ENCODE measurements at regions not wholly inside any gene's neighbourhood (a gene's known extent, or its start where the extent isn't known, plus 50 kb on each side); places are given as distances from the start of the nearest gene placed in this dataset.

GRCh38 chr10:6640433-6641040 is 60.5 kb upstream of the PRKCQ start:
- TF ChIP-seq CTCF (IDR thresholded peaks at IDR 0.05 in 2 of 3, conservative IDR thresholded peaks at IDR 0.05 in 1 of 3; ENCODE audit: borderline replicate concordance in 1 of 3, insufficient read depth in 1 of 3, low read depth in 2 of 3, low read length in 2 of 3) (no peak), CEBPB (IDR thresholded peaks at IDR 0.05; ENCODE audit: low read depth) (no peak), POLR2A (IDR thresholded peaks at IDR 0.05; ENCODE audit: borderline replicate concordance, extremely low read depth, insufficient read depth, insufficient read length) (no peak), POLR2AphosphoS5 (IDR thresholded peaks at IDR 0.05; ENCODE audit: low read depth, low read length) (no peak), REST (IDR thresholded peaks at IDR 0.05; ENCODE audit: low read depth) (no peak), EZH2 (IDR thresholded peaks at IDR 0.05) (no peak), SIN3A (IDR thresholded peaks at IDR 0.05; ENCODE audit: low read depth) (no peak), ZNF274 (IDR thresholded peaks at IDR 0.05; ENCODE audit: low read depth, low read length) (no peak), RAD21 (IDR thresholded peaks at IDR 0.05; ENCODE audit: low read depth) (no peak), MAX (IDR thresholded peaks at IDR 0.05) (no peak), EGR1 (IDR thresholded peaks at IDR 0.05; ENCODE audit: low read depth) (no peak), EZH2phosphoT487 (IDR thresholded peaks at IDR 0.05; ENCODE audit: borderline replicate concordance) (no peak), JUND (IDR thresholded peaks at IDR 0.05) (no peak)

Measured in HCT116 (cell line).